ENCODE measurements at regions not wholly inside any gene's neighbourhood (a gene's known extent, or its start where the extent isn't known, plus 50 kb on each side); places are given as distances from the start of the nearest gene placed in this dataset.

- no peak for TF ChIP-seq CTCF (conservative IDR thresholded peaks at IDR 0.05; ENCODE audit: control insufficient read depth, insufficient read depth, low read depth, low read length)
- DNase-seq (ENCODE audit: low read depth): peak; percentile 63
These were observed 53.9 kb upstream of the RORB start for GRCh38 chr9:74443036-74443750.

GRCh38 chr9:74444369-74444768, 52.8 kb upstream of the RORB start:
- TF ChIP-seq CTCF (conservative IDR thresholded peaks at IDR 0.05; ENCODE audit: control insufficient read depth, insufficient read depth, low read depth, low read length): no peak
- DNase-seq (ENCODE audit: low read depth): peak; percentile 9
- no peak overlapping the region for H3K4me3 ChIP-seq (ENCODE audit: control insufficient read depth, low read depth, low read length)

More at GRCh38 chr9:74443036-74443750, 53.9 kb upstream of the RORB start:
- no peak overlapping the region for H3K4me3 ChIP-seq (ENCODE audit: control insufficient read depth, low read depth, low read length)
